PFSK-1 (cell line): ENCODE measurements at regions not wholly inside any gene's neighbourhood (a gene's known extent, or its start where the extent isn't known, plus 50 kb on each side); places are given as distances from the start of the nearest gene placed in this dataset.

ENCODE experiments used
- FOXP2 ChIP-seq: optimal IDR thresholded peaks from 2 replicates; pipeline ENCODE3; 2011; ENCODE audit warnings: borderline replicate concordance, control low read depth, inconsistent platforms; ENCODE audit not compliant: insufficient read depth; ENCODE audit errors: extremely low read length, extremely low read depth
- POLR2AphosphoS5 ChIP-seq: IDR thresholded peaks from 2 replicates; pipeline ENCODE4 v1.6.1; 2012; ENCODE audit warnings: low read depth, mild to moderate bottlenecking, control low read depth, low read length, moderate library complexity
- SIN3A ChIP-seq: IDR thresholded peaks from 2 replicates; pipeline ENCODE4 v1.6.1; 2012; ENCODE audit warnings: mild to moderate bottlenecking, low read length, moderate library complexity, borderline replicate concordance; ENCODE audit not compliant: insufficient read depth
- TAF1 ChIP-seq: IDR thresholded peaks from 2 replicates; pipeline ENCODE4 v1.6.1; 2012; ENCODE audit warnings: low read length, control low read depth, borderline replicate concordance; ENCODE audit not compliant: insufficient read depth
- TF ChIP-seq, protein P1 (sequence below), 2 experiments: IDR thresholded peaks; 2 replicates each; pipeline versions ENCODE4 v1.6.1 to v1.8.0; 2011 to 2012; ENCODE audit warnings: low read depth in 2 of 2, low read length in 2 of 2, control low read depth in 1 of 2, inconsistent platforms in 1 of 2, mild to moderate bottlenecking in 1 of 2, moderate library complexity in 1 of 2; ENCODE audit not compliant: insufficient read depth in 1 of 2

DNA sequence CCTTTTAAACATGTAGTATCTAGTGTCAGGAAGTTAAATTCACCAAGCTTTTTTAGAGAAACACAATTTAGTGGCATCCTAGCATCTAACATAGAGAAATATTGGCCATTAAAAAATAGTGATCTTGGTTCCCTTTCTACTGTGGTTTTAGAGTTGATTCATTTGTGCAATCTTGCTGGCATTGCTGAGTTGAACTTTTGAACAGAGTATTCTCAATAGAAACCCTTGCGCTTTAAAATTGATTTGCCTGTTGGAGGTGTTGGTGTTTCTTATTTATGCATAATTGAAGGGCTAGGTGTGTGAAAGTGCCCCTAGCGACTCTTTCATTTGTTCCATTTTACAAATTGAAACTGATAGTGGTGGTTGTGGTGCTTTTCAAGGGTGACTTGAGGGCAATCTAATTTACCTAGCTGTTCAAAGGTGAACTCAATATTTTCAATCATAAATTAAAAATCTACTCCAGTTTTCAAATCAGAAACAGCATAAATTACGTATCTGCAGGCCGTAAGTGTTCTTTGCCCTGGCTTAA, 73.0 kb upstream of the MPDZ start:
- TF ChIP-seq SIN3A: no peak
- TF ChIP-seq, protein P1, sequence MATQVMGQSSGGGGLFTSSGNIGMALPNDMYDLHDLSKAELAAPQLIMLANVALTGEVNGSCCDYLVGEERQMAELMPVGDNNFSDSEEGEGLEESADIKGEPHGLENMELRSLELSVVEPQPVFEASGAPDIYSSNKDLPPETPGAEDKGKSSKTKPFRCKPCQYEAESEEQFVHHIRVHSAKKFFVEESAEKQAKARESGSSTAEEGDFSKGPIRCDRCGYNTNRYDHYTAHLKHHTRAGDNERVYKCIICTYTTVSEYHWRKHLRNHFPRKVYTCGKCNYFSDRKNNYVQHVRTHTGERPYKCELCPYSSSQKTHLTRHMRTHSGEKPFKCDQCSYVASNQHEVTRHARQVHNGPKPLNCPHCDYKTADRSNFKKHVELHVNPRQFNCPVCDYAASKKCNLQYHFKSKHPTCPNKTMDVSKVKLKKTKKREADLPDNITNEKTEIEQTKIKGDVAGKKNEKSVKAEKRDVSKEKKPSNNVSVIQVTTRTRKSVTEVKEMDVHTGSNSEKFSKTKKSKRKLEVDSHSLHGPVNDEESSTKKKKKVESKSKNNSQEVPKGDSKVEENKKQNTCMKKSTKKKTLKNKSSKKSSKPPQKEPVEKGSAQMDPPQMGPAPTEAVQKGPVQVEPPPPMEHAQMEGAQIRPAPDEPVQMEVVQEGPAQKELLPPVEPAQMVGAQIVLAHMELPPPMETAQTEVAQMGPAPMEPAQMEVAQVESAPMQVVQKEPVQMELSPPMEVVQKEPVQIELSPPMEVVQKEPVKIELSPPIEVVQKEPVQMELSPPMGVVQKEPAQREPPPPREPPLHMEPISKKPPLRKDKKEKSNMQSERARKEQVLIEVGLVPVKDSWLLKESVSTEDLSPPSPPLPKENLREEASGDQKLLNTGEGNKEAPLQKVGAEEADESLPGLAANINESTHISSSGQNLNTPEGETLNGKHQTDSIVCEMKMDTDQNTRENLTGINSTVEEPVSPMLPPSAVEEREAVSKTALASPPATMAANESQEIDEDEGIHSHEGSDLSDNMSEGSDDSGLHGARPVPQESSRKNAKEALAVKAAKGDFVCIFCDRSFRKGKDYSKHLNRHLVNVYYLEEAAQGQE (IDR thresholded peaks at IDR 0.05; ENCODE audit: insufficient read depth in 1 of 2, low read depth in 2 of 2, low read length in 2 of 2): no peak
- no peak for TF ChIP-seq FOXP2
- no peak for TF ChIP-seq TAF1
- TF ChIP-seq POLR2AphosphoS5: no peak

DNA sequence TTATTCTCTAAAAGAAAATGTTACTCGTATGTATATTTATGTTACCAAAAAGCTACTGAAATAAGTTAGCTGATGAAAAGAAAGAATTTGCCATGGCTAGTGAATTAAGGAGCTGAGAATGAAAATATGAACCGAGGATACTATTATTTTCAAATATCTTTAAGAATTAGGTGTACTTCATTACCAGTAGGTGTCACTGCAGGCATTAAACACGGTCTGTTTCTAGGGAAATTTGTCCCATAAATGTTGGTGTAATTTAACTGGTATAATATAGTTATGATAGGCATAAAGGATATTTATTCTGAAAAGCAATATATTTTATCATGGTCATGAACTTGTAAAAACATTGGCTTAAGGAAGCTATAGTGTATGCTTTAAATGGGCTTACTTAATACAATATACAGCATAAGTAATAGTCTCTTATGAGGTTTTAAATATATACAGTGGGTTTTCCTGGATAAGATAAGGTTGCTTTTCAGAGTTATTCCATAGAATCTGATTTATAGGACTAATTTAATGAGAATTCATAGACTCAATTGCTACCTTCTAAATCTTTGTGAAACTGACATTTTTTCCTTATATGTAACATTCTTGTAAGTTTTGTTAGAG, 72.4 kb upstream of the MPDZ start:
- TF ChIP-seq FOXP2: no peak
- TF ChIP-seq SIN3A: no peak
- TF ChIP-seq, protein P1 (IDR thresholded peaks at IDR 0.05; ENCODE audit: insufficient read depth in 1 of 2, low read depth in 2 of 2, low read length in 2 of 2): no peak
- TF ChIP-seq TAF1: no peak
- TF ChIP-seq POLR2AphosphoS5: no peak

DNA sequence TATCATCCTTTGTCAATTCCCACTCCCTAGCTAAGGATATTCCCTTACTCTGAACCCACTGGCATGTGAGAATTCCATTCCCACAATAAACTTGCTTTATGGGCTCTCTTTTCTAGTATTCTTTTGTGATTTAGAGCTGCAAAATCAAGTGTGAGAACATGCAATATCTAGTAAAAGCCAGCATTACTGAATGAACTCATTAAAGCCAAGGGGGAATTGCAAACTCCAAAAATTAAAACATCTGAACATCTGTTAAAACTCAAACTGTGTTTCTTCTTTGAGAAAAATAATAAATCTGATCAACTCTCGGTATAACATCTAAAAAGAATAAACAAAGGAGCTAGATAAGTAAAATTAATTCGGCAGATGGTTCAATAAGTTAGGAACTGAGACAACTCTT, 53.1 kb upstream of the MPDZ start:
- no peak for TF ChIP-seq TAF1
- TF ChIP-seq, protein P1 (IDR thresholded peaks at IDR 0.05; ENCODE audit: insufficient read depth in 1 of 2, low read depth in 2 of 2, low read length in 2 of 2): no peak
- no peak for TF ChIP-seq POLR2AphosphoS5
- no peak for TF ChIP-seq FOXP2
- TF ChIP-seq SIN3A: no peak

DNA sequence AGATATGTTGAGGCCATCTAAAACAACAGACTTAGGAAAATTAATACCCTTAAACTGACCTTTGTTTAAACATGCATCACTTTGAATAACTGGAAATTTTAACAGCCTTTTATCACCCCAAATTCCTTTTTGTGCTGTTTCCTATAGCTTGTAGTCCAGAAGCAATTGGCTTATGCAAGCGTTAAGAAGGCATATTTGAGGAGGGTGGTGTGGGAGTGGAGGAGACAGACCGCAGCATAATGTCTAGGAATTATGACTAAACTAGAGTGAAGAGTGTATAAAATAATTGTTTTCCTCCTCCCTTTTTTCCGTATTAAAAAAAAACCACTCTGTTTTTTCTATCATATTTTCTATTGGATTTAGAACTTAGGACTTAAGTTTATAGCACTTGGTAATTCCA, 51.8 kb upstream of the MPDZ start:
- TF ChIP-seq TAF1 (no peak), POLR2AphosphoS5 (no peak), SIN3A (no peak), FOXP2 (no peak)
- TF ChIP-seq, protein P1 (IDR thresholded peaks at IDR 0.05; ENCODE audit: insufficient read depth in 1 of 2, low read depth in 2 of 2, low read length in 2 of 2): no peak
